GM19328 (cell line): ENCODE measurements at regions not wholly inside any gene's neighbourhood (a gene's known extent, or its start where the extent isn't known, plus 50 kb on each side); places are given as distances from the start of the nearest gene placed in this dataset.
"Not testable (repeated sequence)": the region's sequence is repeated elsewhere in the genome, so short reads cannot be mapped to it uniquely, and the experiment has no call there.

Source experiments
- ATAC-seq: cut with Tn5 transposase; IDR thresholded peaks from one replicate; pipeline ENCODE4 v1.9.1; 2021; ENCODE audit warnings: mild to moderate bottlenecking, moderate library complexity; ENCODE audit not compliant: unreplicated experiment

DNA sequence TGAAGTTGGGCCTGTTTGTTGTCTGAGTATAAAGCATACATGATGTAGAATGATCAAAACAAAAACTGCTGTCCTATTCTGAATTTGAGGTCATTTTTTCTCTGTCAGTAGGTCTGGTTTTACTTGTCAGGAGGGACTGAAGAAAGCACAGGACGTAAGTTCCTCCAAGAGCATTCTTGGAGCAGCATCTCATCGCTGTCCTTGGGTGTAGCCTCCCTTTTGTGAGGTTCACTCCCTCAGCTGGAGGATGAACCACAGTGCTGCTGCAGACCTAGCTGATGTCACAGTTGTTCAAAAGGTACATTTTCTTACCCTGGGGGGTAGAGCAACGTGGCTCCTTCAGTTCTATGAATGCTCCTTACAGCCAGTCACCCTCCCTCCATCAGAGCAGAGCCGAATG, 490.0 kb upstream of the TBL1XR1 start:
- ATAC-seq: no peak

GRCh38 chr3:177688152-177688551, 490.9 kb upstream of the TBL1XR1 start:
- no peak for ATAC-seq

DNA sequence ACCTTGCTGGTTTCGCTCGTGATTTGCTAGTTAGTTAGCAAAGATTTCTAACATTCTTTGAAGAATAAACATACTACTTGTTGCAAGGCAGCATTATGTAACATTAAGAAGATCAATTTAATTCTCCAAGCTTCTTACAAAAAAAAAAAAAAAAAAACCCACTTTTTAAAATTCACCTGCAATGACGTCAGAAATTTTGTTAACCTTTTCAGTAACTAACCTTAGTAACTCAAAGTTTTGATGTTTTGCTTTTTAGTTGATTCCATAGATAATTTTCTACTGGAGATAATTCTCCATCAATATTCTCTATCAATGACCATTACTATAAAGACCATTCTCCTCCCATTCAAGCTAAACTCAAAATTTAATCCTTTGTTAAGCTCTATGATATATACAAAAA, 491.8 kb upstream of the TBL1XR1 start:
- ATAC-seq: no peak

DNA sequence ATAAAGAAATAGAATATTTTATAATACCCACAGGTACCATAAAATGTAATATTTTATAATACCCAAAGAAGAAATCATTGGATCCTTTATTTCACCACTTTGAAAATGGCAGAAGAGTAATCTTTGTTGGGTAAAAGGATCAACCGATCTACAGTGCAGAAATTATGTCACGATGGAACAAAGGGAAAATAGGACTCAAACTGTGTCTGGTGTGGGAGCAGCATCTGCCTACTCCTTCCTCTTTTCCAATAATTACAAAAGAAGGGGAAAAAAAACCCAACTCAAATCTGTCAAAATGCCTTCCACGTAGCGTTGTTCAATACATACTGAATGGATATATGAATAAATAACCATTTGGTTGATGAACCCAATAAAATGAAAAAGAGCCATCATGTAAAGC, 492.6 kb upstream of the TBL1XR1 start:
- no peak for ATAC-seq

GRCh38 chr3:177690306-177690705, 493.0 kb upstream of the TBL1XR1 start:
- ATAC-seq: no peak

- no peak for ATAC-seq
Measured at GRCh38 chr3:177692304-177692975, 495.2 kb upstream of the TBL1XR1 start.

DNA sequence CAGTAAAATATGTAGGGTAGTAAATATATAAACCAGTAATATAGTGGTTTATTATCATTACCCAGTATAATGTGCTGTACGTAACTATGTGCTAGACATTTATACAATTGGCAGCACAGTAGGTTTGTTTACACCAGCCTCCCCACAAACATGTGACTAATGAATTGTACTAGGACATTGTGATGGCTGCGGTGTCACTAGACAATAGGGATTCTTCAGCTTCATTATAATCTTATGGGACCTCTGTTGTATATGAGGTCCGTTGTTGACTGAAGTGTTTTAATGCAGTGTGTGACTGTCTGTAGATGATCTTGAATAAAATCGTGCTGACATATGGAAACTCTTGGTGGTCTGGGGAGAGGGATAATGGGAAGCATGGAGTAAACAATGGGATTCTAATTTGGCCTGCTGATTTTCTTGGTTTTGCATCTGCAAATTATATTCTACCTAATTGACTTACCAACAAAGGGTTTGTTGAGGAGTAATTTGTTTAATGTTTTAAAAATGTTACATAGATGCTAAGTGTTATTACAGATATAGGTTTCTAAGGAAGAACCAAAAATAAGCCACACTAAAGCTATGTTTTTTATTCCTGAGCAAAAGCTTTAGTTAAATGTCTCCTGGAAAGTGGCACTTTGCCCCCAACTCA, 496.5 kb upstream of the TBL1XR1 start:
- no peak for ATAC-seq

DNA sequence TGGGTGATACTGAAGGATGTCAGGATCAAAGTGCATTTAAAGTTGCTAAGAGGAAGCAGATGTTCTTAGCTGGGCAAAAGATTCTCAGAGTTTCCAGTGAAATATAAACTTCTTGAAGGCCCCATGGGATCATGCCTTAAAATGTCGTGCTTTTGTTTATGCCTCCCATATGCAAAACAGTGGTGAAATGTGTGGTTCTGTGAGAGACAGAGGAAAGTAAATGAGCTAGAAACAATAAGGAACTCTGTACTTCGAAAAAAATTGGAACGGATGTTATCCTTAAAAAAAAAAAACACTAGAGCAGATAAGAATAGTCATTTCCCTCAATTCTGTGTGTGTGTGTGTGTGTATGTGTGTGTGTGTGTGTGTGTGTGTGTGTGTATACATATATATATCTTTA, 497.0 kb upstream of the TBL1XR1 start:
- no peak for ATAC-seq

DNA sequence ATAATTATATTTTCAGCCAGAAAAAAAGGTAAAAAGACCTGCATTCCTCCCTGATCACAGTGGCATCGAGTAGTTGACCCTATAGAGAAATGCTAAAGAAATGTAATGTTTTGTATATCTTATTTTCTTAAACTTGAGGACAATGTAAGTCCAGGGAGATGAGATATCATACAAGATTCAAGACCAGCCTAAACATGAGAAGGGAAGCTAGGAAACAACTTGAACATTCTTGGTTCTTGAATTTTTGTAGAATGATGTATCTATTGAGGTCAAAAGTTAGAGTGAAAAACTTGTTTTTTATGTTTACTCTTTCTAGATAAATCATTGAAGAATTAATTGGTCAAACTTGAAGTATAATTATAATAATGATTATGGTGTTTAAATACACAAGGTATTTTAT, 497.7 kb upstream of the TBL1XR1 start:
- ATAC-seq: no peak

DNA sequence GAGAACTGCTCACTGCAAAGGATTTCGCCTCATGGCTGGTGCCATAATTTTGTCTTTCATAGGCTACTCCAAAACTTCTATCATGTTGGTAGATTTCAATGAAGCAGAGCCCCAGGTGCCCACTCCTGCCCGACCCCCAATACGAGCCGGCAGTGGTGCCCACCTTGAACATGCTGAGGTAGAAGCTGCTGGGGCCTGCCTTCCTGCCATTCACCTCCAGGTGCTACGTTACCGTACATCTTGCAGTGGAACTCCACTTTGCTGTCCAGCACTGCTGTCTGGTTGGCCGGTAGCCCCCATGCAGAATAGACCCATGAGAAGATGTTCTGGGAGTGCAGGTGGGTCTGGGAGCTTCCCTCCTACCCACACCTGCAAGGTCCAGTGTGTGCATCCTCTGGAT, 502.8 kb upstream of the TBL1XR1 start:
- no peak for ATAC-seq

GRCh38 chr3:177703788-177704187, 506.5 kb upstream of the TBL1XR1 start:
- ATAC-seq: no peak

GRCh38 chr3:177705976-177706823, 508.9 kb upstream of the TBL1XR1 start:
- ATAC-seq: no peak

DNA sequence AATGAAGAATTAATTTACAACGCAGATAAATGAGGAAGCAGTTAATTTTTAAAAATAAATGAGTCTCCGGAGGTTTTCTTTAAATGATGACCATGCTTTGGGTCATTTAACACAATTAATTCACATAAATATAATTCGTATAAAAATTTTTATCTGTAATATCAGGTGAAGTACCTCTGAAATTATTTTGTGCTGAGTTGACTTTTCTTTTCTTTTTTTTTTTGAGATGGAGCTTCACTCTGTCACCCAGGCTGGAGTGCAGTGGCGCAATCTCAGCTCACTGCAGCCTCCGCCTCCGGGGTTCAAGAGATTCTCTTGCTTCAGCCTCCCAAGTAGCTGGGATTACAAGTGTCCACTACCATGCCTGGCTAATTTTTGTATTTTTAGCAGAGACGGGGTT, 512.2 kb upstream of the TBL1XR1 start:
- ATAC-seq: not testable (repeated sequence)

- no peak for ATAC-seq
Measured at GRCh38 chr3:177710506-177710905, 513.2 kb upstream of the TBL1XR1 start.

GRCh38 chr3:177711637-177712036, 514.4 kb upstream of the TBL1XR1 start:
- no peak for ATAC-seq

GRCh38 chr3:177713928-177714900, 516.9 kb upstream of the TBL1XR1 start:
- no peak for ATAC-seq

GRCh38 chr3:177714945-177715344, 517.7 kb upstream of the TBL1XR1 start:
- ATAC-seq: no peak

DNA sequence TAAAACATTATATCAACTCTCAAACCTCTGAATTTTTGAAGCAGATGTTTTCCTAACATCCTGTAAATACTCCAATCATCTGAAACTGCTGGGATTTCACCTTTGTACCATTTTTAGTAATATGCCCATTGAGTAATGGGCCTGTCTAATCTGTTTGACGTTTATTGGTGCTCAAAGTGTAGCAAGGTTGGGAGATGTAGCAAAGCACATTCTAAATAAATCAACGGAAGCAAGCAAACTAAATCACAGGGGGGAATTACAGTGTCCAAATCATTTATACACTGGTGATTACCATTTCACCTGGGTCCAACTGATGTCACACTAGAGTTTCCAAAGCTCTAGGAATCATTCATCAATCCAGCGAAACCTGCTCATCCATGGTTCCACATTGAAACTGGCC, 518.7 kb upstream of the TBL1XR1 start:
- ATAC-seq: no peak

- not testable (repeated sequence) for ATAC-seq
Measured at GRCh38 chr3:177720927-177721326, 523.6 kb upstream of the TBL1XR1 start.

DNA sequence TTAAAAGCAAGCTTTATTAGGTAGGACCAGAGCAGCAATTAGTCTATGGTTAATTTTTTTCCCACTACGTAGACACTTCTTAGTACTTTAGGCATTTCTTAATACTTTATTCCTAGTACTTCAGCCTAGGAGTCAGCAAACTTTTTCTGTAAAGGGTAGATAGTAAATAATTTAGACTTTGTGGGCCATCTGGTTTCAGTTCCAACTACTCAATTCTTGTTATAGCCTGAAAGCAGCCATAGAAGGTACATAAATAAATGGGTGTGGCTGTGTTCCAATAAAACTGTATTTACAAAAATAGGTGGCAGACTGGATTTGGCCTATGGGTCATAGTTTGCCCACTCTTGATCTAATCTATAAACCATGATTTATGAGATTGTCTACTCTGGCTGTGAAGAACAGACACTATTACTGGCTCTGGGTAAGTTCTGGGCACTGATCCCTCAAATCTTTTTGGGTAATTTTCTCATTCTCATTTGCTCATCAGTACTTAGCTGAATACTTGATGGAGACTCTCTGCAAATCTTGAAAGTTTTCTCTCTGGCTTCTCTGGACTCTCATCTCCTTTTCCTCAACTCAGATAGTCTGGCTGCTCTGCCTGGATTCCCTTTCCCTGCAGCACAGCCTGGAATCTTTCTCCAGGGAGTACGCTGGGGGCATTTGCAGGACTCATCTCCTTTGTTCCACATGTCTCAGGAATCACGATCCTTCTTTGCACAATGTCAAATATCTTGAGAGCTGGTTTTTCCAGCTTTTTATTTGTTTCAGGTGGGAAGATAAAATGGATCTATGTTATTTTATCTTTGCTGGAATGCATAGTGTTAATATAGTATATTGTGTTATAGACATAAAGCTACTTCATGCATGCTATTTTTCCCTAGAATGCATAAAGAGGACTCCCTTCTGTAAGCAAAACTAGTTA, 524.8 kb upstream of the TBL1XR1 start:
- no peak for ATAC-seq
